Liver (tissue), 8 donors: ENCODE measurements at regions not wholly inside any gene's neighbourhood (a gene's known extent, or its start where the extent isn't known, plus 50 kb on each side); places are given as distances from the start of the nearest gene placed in this dataset.

Source experiments
- DNase-seq: peaks from one replicate; pipeline ENCODE4 v3.0.0-alpha.2; 2017; ENCODE audit warnings: low spot score
- H3K27ac ChIP-seq, 2 donors: one replicate each; pipeline ENCODE4 v1.7.0; 2013; ENCODE audit warnings: inconsistent platforms in 2 of 2, low read length in 2 of 2, control low read depth in 1 of 2, low read depth in 1 of 2, mild to moderate bottlenecking in 1 of 2
- H3K27me3 ChIP-seq, 4 donors: one replicate each; pipeline versions ENCODE4 v1.6.1 to v1.7.0; 2013; ENCODE audit warnings: low read length in 3 of 4, inconsistent platforms in 1 of 4, mild to moderate bottlenecking in 1 of 4, moderate library complexity in 1 of 4; ENCODE audit not compliant: control insufficient read depth in 4 of 4, insufficient read depth in 4 of 4
- H3K36me3 ChIP-seq, 4 donors: one replicate each; pipeline versions ENCODE4 v1.6.1 to v1.7.0; 2013; ENCODE audit warnings: low read length in 3 of 4, mild to moderate bottlenecking in 3 of 4, low read depth in 1 of 4, moderate library complexity in 1 of 4; ENCODE audit not compliant: control insufficient read depth in 4 of 4, insufficient read depth in 3 of 4
- H3K4me1 ChIP-seq, 4 donors: one replicate each; pipeline versions ENCODE4 v1.6.1 to v1.7.0; 2013; ENCODE audit warnings: low read length in 3 of 4, mild to moderate bottlenecking in 3 of 4, moderate library complexity in 1 of 4; ENCODE audit not compliant: control insufficient read depth in 4 of 4, insufficient read depth in 4 of 4
- H3K4me3 ChIP-seq, 3 donors: one replicate each; pipeline versions ENCODE4 v1.6.1 to v1.7.0; 2013; ENCODE audit warnings: low read length in 3 of 3, control low read depth in 1 of 3, low read depth in 1 of 3, mild to moderate bottlenecking in 1 of 3
- H3K9ac ChIP-seq, 2 donors: one replicate each; pipeline ENCODE4 v1.7.0; 2013; ENCODE audit warnings: low read length in 2 of 2, mild to moderate bottlenecking in 2 of 2, moderate library complexity in 2 of 2, control low read depth in 1 of 2, low read depth in 1 of 2
- H3K9me3 ChIP-seq, 4 donors: one replicate each; pipeline versions ENCODE4 v1.6.1 to v1.7.0; 2013; ENCODE audit warnings: low read length in 3 of 4; ENCODE audit not compliant: control insufficient read depth in 4 of 4
- ATF3 ChIP-seq: IDR thresholded peaks from 2 replicates; pipeline ENCODE4 v1.6.1; 2016; ENCODE audit warnings: antibody characterized with exemption
- CTCF ChIP-seq: fragments of 150-350 bp; IDR thresholded peaks from 2 replicates; pipeline ENCODE4 v1.5.1; 2017; ENCODE audit warnings: improper control_type of control experiment, low read depth, low read length; ENCODE audit not compliant: missing input control
- EGR1 ChIP-seq, 2 donors: IDR thresholded peaks; 2 replicates each; pipeline ENCODE4 v1.6.1; 2016 to 2018; ENCODE audit warnings: antibody characterized with exemption in 2 of 2, low read depth in 2 of 2
- FOXA1 ChIP-seq: IDR thresholded peaks from 2 replicates; pipeline ENCODE4 v1.6.1; 2016; ENCODE audit warnings: antibody characterized with exemption
- FOXA2 ChIP-seq: IDR thresholded peaks from 2 replicates; pipeline ENCODE4 v1.6.1; 2016; ENCODE audit warnings: antibody characterized with exemption
- GABPA ChIP-seq, 2 donors: IDR thresholded peaks in 1 of 2; conservative IDR thresholded peaks in 1 of 2; 2 replicates each; pipeline ENCODE4 v1.6.1; 2016; ENCODE audit warnings: antibody characterized with exemption in 2 of 2, mild to moderate bottlenecking in 1 of 2, moderate library complexity in 1 of 2
- HNF4A ChIP-seq, 2 donors: conservative IDR thresholded peaks; 2 replicates each; pipeline ENCODE4 v1.6.1; 2016; ENCODE audit warnings: antibody characterized with exemption in 2 of 2, mild to moderate bottlenecking in 2 of 2
- HNF4G ChIP-seq: IDR thresholded peaks from 2 replicates; pipeline ENCODE4 v1.6.1; 2016; ENCODE audit warnings: antibody characterized with exemption
- JUND ChIP-seq, 2 donors: IDR thresholded peaks; 2 replicates each; pipeline ENCODE4 v1.6.1; 2016; ENCODE audit warnings: antibody characterized with exemption in 2 of 2
- NR2F2 ChIP-seq: IDR thresholded peaks from 2 replicates; pipeline ENCODE4 v1.6.1; 2016; ENCODE audit warnings: antibody characterized with exemption
- RAD21 ChIP-seq, 2 donors: IDR thresholded peaks; 2 replicates each; pipeline ENCODE4 v1.6.1; 2016; ENCODE audit warnings: antibody characterized with exemption in 2 of 2, mild to moderate bottlenecking in 2 of 2
- REST ChIP-seq: IDR thresholded peaks from 2 replicates; pipeline ENCODE4 v1.6.1; 2016; ENCODE audit warnings: antibody characterized with exemption, mild to moderate bottlenecking
- RXRA ChIP-seq, 2 donors: IDR thresholded peaks; 2 replicates each; pipeline ENCODE4 v1.6.1; 2017 to 2018; ENCODE audit warnings: antibody characterized with exemption in 2 of 2, mild to moderate bottlenecking in 1 of 2
- SP1 ChIP-seq: IDR thresholded peaks from 2 replicates; pipeline ENCODE4 v1.6.1; 2018; ENCODE audit warnings: antibody characterized with exemption, mild to moderate bottlenecking
- TAF1 ChIP-seq: conservative IDR thresholded peaks from 2 replicates; pipeline ENCODE4 v1.6.1; 2016; ENCODE audit warnings: antibody characterized with exemption, mild to moderate bottlenecking
- YY1 ChIP-seq: IDR thresholded peaks from 2 replicates; pipeline ENCODE4 v1.6.1; 2016; ENCODE audit warnings: antibody characterized with exemption, mild to moderate bottlenecking
- ZBTB33 ChIP-seq: IDR thresholded peaks from 2 replicates; pipeline ENCODE4 v1.6.1; 2016; ENCODE audit warnings: antibody characterized with exemption
- WGBS: extraction: QIAGEN DNeasy Blood & Tissue Kit; methylation state at CpG from one replicate; pipeline ENCODE4 v1.1.7; 2013; 5-methylcytosine and 5-hydroxymethylcytosine counted together
- donor health status: healthy.
- donor health status: healthy.
- donor health status: healthy.
- donor health status: healthy.
- donor health status: healthy.

GRCh38 chr20:50404419-50405234 lies 105.6 kb upstream of the PTPN1 start:
- no peaks in the 10 kb centered on the region for H3K36me3 ChIP-seq
- H3K27ac ChIP-seq = peak overlapping the region; percentile 84 to 94
- no peaks in the 10 kb centered on the region for H3K27me3 ChIP-seq
- H3K9me3 ChIP-seq = no peaks in the 10 kb centered on the region
- 71% methylated on average over 9 of the region's 9 CpGs for WGBS
- TF ChIP-seq HNF4A (conservative IDR thresholded peaks at IDR 0.05) (no peak), YY1 (no peak), ZBTB33 (no peak), FOXA2 (no peak), CTCF (no peak), ATF3 (no peak), RAD21 (IDR thresholded peaks at IDR 0.05) (no peak), EGR1 (IDR thresholded peaks at IDR 0.05; ENCODE audit: low read depth in 2 of 2) (no peak)
- H3K4me3 ChIP-seq = no peak overlapping the region
- peaks cover 19 to 86% (median 63%) of the 10 kb centered on the region in 4 donors for H3K4me1 ChIP-seq
- no peak for DNase-seq
- H3K9ac ChIP-seq = peak overlapping the region; percentile 21 to 35

GRCh38 chr20:50405235-50405914 lies 104.8 kb upstream of the PTPN1 start:
- peak overlapping the region; percentile 84 to 94 for H3K27ac ChIP-seq
- H3K9ac ChIP-seq = peak overlapping the region in 1 of 2 donors; percentile 21
- H3K9me3 ChIP-seq = no peaks in the 10 kb centered on the region
- H3K36me3 ChIP-seq = no peaks in the 10 kb centered on the region
- no peak overlapping the region for H3K4me3 ChIP-seq
- WGBS = 29% methylated on average over 10 of the region's 10 CpGs
- peaks cover 16 to 83% (median 59%) of the 10 kb centered on the region in 4 donors for H3K4me1 ChIP-seq
- H3K27me3 ChIP-seq = no peaks in the 10 kb centered on the region
- DNase-seq = no peak
- TF ChIP-seq SP1 = peak; percentile 85
- peak in 1 of 2 donors; percentile 44 for TF ChIP-seq RAD21 (IDR thresholded peaks at IDR 0.05)
- no peak for TF ChIP-seq EGR1 (IDR thresholded peaks at IDR 0.05; ENCODE audit: low read depth in 2 of 2)
- peak; percentile 39 for TF ChIP-seq NR2F2
- no peak for TF ChIP-seq JUND (IDR thresholded peaks at IDR 0.05)
- TF ChIP-seq FOXA1 = no peak
- TF ChIP-seq RXRA (IDR thresholded peaks at IDR 0.05) = peak; percentile 92 to 95
- no peak for TF ChIP-seq TAF1
- TF ChIP-seq HNF4A (conservative IDR thresholded peaks at IDR 0.05) = peak; percentile 84 to 92
- TF ChIP-seq ZBTB33 = peak; percentile 31
- no peak for TF ChIP-seq GABPA (IDR thresholded peaks at IDR 0.05 in 1 of 2, conservative IDR thresholded peaks at IDR 0.05 in 1 of 2)
- TF ChIP-seq YY1 = peak; percentile 80
- TF ChIP-seq FOXA2 = peak; percentile 13
- no peak for TF ChIP-seq CTCF
- no peak for TF ChIP-seq REST
- peak; percentile 70 for TF ChIP-seq HNF4G
